Mesothelial cell of epicardium (in vitro differentiated cells): ENCODE measurements at regions not wholly inside any gene's neighbourhood (a gene's known extent, or its start where the extent isn't known, plus 50 kb on each side); places are given as distances from the start of the nearest gene placed in this dataset.

Experiments used
- DNase-seq, 2 experiments: peaks; one replicate each; pipeline ENCODE4 v3.0.0; 2021; ENCODE audit warnings: low spot score in 2 of 2; ENCODE audit not compliant: unreplicated experiment in 2 of 2
- H3K27ac Mint-ChIP-seq: 2 replicates; pipeline ENCODE4 v1.8.0; 2021; ENCODE audit warnings: mixed read lengths
- H3K27me3 Mint-ChIP-seq: 2 replicates; pipeline ENCODE4 v1.8.0; 2021; ENCODE audit warnings: low read depth, mixed read lengths
- H3K36me3 Mint-ChIP-seq: 2 replicates; pipeline ENCODE4 v1.8.0; 2021; ENCODE audit warnings: mixed read lengths
- H3K4me1 Mint-ChIP-seq: 2 replicates; pipeline ENCODE4 v1.8.0; 2021; ENCODE audit warnings: mixed read lengths
- H3K4me3 Mint-ChIP-seq: 2 replicates; pipeline ENCODE4 v1.8.0; 2021; ENCODE audit warnings: mild to moderate bottlenecking, moderate library complexity, mixed read lengths
- H3K9me3 Mint-ChIP-seq: 2 replicates; pipeline ENCODE4 v1.8.0; 2021; ENCODE audit warnings: mixed read lengths
- TF ChIP-seq, protein P1 (sequence below): fragments of 200-600 bp; sonication (generic); IDR thresholded peaks from one replicate; pipeline ENCODE4 v1.5.0; 2021; ENCODE audit warnings: antibody characterized with exemption; ENCODE audit not compliant: unreplicated experiment

DNA sequence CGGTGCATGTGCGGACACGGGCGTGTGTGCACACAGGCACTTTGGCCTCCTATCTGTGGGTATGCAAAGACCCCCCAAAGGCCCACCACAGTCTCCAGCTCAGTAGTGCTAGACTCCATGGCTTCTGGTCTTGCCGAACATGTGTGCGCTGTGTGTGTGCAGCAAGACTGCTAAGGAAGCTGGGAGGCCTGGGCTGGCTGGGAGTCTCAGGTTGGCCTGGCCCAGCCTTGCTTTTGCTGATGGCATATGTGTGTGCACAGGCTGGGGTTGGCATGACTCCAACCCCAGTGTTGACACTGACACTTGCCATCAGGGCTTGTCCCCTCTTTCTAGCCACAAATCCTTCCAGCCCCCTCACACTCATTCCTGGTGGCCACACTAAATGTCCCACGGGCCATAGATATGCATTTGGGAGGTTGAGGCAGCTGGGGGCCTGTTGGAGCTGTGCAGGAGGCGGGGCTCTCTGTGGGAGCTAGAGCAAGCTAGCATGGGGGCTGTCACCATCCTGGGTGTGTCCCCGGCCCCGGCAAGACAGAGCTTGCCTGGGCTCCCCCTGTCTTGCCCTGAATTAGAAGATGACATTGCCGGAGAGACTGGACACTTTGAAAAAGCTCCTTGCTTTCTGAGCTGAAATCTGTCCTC, 60.9 kb upstream of the NECTIN1 start:
- Mint-ChIP-seq H3K27me3 (peaks cover 5% of the 10 kb centered on the region), H3K9me3 (no peaks in the 10 kb centered on the region), H3K36me3 (no peaks in the 10 kb centered on the region), H3K4me1 (peaks cover 3% of the 10 kb centered on the region), H3K4me3 (no peak overlapping the region), H3K27ac (no peak overlapping the region)
- TF ChIP-seq, protein P1, sequence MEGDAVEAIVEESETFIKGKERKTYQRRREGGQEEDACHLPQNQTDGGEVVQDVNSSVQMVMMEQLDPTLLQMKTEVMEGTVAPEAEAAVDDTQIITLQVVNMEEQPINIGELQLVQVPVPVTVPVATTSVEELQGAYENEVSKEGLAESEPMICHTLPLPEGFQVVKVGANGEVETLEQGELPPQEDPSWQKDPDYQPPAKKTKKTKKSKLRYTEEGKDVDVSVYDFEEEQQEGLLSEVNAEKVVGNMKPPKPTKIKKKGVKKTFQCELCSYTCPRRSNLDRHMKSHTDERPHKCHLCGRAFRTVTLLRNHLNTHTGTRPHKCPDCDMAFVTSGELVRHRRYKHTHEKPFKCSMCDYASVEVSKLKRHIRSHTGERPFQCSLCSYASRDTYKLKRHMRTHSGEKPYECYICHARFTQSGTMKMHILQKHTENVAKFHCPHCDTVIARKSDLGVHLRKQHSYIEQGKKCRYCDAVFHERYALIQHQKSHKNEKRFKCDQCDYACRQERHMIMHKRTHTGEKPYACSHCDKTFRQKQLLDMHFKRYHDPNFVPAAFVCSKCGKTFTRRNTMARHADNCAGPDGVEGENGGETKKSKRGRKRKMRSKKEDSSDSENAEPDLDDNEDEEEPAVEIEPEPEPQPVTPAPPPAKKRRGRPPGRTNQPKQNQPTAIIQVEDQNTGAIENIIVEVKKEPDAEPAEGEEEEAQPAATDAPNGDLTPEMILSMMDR: no peak
- no peak for DNase-seq

DNA sequence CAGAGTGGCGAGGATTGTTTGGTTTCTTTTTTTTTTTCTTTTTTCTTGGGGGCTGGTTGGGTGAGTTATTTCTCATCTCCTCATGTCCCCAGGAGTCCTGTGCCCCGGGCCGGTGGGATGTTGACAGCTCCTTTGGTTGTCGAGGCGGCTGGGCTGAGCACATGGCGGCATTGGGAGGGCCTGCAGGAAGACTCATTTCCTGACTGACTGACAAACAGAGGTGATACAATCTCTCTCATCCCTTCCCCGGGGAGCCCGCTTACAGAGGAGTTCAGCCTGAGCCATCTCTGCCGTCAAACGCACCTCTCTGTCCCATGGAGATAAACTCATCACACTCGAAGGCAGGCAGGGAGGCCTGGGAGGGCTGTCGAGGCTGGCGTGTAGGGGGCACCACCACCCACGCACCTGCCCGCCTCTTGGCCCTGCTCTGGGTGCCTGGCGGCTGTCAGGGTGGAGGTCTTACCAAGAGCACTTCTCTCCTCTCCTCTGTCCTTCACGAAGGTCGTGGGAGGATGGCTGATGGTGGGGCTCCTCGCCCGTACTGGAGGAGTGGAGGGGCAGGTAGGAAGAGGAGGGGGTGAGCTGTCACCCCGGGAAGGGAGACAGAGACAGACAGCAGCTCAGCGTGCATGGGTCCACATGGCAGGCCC, 60.0 kb upstream of the NECTIN1 start:
- Mint-ChIP-seq H3K27me3 (peaks cover 5% of the 10 kb centered on the region), H3K27ac (no peak overlapping the region), H3K9me3 (no peaks in the 10 kb centered on the region), H3K36me3 (no peaks in the 10 kb centered on the region), H3K4me3 (no peak overlapping the region), H3K4me1 (peaks cover 3% of the 10 kb centered on the region)
- TF ChIP-seq, protein P1: no peak
- no peak for DNase-seq

DNA sequence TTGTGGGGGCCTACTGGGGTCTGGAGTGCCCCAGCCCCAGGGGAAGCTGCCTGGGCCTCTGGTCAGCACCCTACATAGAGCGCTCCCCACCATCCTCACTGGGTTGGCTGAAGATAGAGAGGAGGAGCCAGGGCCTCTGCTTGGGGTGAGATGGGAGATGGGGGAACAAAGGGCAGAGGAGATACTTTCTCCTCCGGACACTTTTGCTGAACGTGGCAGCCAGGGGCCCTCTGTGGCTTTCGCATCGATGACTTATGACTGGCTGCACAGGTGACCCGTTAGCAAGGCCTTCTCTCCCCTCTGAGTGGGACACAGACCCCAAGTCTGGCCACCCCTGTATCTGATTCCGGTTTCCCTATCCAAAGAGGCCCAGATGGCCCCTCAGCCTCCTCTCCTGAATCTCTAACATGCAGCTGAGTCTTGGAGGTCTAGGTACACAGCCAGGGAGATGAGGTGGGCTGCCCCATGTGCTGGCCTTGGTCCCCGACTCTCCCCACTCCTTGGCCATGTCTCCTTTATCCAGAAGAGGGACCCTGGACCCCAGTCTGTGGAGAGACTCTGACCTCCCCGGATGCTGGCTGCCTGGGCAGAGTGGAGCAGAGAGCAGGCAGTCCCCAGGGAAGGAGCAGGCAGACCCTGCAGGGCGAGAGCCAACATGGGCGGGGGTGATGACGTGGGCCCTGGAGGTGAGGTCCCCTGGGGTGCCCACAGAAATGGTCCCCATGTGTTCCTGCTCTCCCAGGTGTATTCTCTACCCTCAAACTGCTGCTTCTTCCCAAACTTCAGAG, 59.3 kb upstream of the NECTIN1 start:
- Mint-ChIP-seq H3K4me1 (peaks cover 3% of the 10 kb centered on the region), H3K9me3 (no peaks in the 10 kb centered on the region), H3K27me3 (peaks cover 5% of the 10 kb centered on the region), H3K4me3 (no peak overlapping the region), H3K27ac (no peak overlapping the region), H3K36me3 (no peaks in the 10 kb centered on the region)
- TF ChIP-seq, protein P1: no peak
- DNase-seq: no peak

DNA sequence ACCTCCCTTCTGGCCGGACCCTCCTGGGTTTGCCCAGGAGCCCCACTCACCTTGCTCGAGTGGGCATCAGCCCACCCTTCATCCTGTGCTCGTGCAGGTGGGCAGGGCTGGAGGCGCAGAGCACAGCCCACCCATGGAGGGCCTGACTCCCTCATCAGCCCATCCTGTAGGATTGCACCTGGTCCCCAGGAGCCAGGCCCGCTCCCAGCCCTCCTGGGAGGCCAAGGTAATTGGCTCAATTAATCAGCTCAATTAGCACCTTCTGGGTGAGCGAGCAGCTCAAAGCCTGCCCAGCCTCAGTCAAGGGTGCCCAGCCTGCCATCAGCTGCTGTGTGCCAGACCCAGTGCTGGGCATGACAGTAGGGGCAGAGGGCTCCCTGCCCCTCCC, 58.1 kb upstream of the NECTIN1 start:
- DNase-seq: no peak
- Mint-ChIP-seq H3K9me3 (no peaks in the 10 kb centered on the region), H3K4me1 (peaks cover 10% of the 10 kb centered on the region), H3K27me3 (peaks cover 6% of the 10 kb centered on the region), H3K4me3 (no peak overlapping the region), H3K27ac (no peak overlapping the region), H3K36me3 (no peaks in the 10 kb centered on the region)
- TF ChIP-seq, protein P1: no peak

DNA sequence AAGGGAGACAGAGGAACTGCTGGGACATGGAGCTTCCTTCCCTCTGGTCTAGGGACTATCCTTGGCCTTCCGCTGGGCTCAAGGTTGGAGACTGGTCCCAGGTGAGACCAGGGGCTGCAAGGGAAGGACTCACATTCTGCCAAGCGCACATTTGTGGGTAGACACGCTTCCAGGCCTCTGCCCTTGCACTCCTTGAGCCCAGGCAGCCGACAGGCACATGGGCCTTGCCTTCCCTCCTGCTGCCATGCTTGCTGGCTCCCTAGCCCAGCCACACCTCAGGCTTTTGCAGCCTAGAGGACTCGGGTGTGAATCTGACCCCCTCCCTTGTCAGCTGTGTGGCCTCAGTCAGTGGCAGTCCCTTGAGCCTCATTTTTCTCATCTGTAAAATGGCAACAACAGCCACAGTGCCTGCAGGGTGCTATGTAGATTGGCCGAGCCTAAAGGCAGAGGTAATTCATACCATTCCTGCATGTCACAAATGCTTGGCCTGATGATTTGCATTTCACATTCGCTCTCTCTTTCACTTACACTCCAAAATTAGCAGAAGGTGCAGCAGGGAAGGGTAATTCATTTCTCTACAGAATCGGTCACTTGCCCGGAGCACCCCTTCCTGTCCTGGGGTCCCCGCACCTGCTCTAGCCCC, 57.6 kb upstream of the NECTIN1 start:
- Mint-ChIP-seq H3K4me3 (no peak overlapping the region), H3K4me1 (peaks cover 15% of the 10 kb centered on the region), H3K9me3 (no peaks in the 10 kb centered on the region), H3K27ac (no peak overlapping the region), H3K36me3 (no peaks in the 10 kb centered on the region), H3K27me3 (peaks cover 10% of the 10 kb centered on the region)
- TF ChIP-seq, protein P1: no peak
- no peak for DNase-seq
